Small intestine (tissue), 7 donors: ENCODE measurements at regions not wholly inside any gene's neighbourhood (a gene's known extent, or its start where the extent isn't known, plus 50 kb on each side); places are given as distances from the start of the nearest gene placed in this dataset.

Source experiments
- DNase-seq, 2 donors: peaks; one replicate each; pipeline versions ENCODE4 v3.0.0 to v3.0.0-alpha.2; 2013
- FAIRE-seq: peaks from 2 replicates; lab custom pipeline; 2012; peaks lifted over from hg19 to GRCh38; lab: Jason Lieb, UNC
- H3K27ac ChIP-seq, 3 donors: one replicate each; pipeline ENCODE4 v1.5.1; 2013; ENCODE audit warnings: low read length in 2 of 3, mild to moderate bottlenecking in 2 of 3, control low read depth in 1 of 3, inconsistent platforms in 1 of 3, low read depth in 1 of 3, moderate library complexity in 1 of 3
- H3K27me3 ChIP-seq, 3 donors: one replicate each; pipeline ENCODE4 v1.6.1; 2013; ENCODE audit warnings: low read length in 3 of 3, inconsistent platforms in 1 of 3; ENCODE audit not compliant: control insufficient read depth in 3 of 3, insufficient read depth in 3 of 3
- H3K36me3 ChIP-seq, 3 donors: one replicate each; pipeline ENCODE4 v1.6.1; 2013; ENCODE audit warnings: low read length in 3 of 3, inconsistent platforms in 1 of 3, low read depth in 1 of 3, mild to moderate bottlenecking in 1 of 3, moderate library complexity in 1 of 3; ENCODE audit not compliant: control insufficient read depth in 3 of 3, insufficient read depth in 2 of 3
- H3K4me1 ChIP-seq, 3 donors: one replicate each; pipeline ENCODE4 v1.6.1; 2013; ENCODE audit warnings: low read length in 2 of 3, inconsistent platforms in 1 of 3, low read depth in 1 of 3, mild to moderate bottlenecking in 1 of 3, moderate library complexity in 1 of 3; ENCODE audit not compliant: control insufficient read depth in 3 of 3, insufficient read depth in 2 of 3
- H3K4me3 ChIP-seq, 3 donors: one replicate each; pipeline ENCODE4 v1.5.1; 2013; ENCODE audit warnings: low read length in 3 of 3, control low read depth in 1 of 3, inconsistent platforms in 1 of 3, low read depth in 1 of 3, mild to moderate bottlenecking in 1 of 3, moderate library complexity in 1 of 3
- H3K9me3 ChIP-seq, 2 donors: one replicate each; pipeline ENCODE4 v1.6.1; 2013; ENCODE audit warnings: low read depth in 1 of 2, low read length in 1 of 2; ENCODE audit not compliant: control insufficient read depth in 2 of 2, insufficient read depth in 1 of 2
- WGBS, 3 donors: extraction: QIAGEN DNeasy Blood & Tissue Kit; methylation state at CpG; one replicate each; pipeline ENCODE4 v1.1.7; 2013; 5-methylcytosine and 5-hydroxymethylcytosine counted together
- donor health status: healthy with polysubstance abuse.
- donor health status: control.
- donor health status: control.
- donor health status: Bipolar disorder and iron deficiency.
- donor health status: healthy.

DNA sequence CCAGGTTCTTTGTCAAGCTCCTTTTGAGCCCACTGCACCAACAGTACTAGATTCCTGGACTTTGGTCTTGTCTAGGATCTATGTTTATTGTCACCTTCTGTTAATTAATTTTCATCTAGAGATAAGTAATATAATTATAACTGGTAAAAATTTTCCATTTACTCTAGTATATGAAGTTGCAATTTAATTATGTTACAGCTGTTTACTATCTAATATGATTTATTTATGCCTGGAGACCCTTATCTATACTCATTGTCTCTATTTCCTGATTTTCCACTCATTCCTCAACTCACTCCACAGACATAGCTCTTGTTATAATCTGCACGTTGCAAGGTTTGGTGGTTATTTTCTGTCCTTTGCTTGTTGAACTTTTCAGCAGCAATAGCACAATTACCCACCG, 63.2 kb upstream of the PHF14 start:
- Histone ChIP-seq H3K9me3 (peaks cover 2 to 11% of the 10 kb centered on the region in 2 donors), H3K27me3 (no peaks in the 10 kb centered on the region), H3K27ac (no peak overlapping the region), H3K4me3 (no peak overlapping the region), H3K36me3 (no peaks in the 10 kb centered on the region), H3K4me1 (no peaks in the 10 kb centered on the region)
- DNase-seq (no peak), FAIRE-seq (no peak)
- 82 to 88% (median 86%) methylated on average over 2 of the region's 2 CpGs for WGBS, 3 donors

DNA sequence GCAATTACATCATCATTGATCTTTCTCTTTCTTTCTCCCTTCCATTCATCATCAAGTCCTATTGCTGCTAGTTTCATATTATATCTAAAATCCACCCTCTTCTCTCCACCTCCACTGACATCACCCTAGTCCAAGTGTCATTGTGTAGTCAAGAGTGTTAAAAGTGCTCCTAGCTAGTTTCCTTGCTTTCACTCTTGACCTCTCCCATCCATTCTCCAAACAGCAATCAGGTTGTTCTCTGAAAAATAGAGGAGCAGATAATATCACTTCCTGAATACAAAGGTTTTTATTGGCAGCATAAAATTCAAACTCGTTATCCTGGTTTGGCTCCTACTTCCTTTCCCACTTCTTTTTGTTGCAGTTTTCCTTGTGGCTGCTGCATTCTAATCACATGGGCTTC, 61.6 kb upstream of the PHF14 start:
- no peak overlapping the region for H3K4me3 ChIP-seq
- no peak for FAIRE-seq
- H3K9me3 ChIP-seq: peaks cover 2 to 11% of the 10 kb centered on the region in 2 donors

DNA sequence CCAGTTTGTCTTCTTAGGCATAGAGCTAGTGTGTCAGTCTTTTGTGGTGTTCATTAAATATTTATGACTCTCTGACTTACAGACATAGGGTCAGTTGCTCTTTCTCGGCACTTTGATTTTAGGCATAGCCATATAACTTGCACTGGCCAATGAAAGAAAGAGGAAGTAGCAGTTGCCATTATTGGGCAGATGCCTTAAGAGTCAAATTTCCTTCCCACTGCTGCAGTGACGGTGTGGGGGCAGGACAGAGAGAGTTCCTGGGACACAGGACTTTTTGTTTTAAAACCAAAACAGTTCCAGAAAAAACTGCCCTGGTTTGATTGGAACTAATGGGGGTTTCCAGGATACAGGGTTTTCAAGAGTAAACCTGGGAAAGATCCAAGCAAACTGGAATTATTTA, 60.2 kb upstream of the PHF14 start:
- H3K36me3 ChIP-seq: no peaks in the 10 kb centered on the region
- no peaks in the 10 kb centered on the region for H3K4me1 ChIP-seq
- DNase-seq: no peak
- H3K9me3 ChIP-seq: peaks cover 2 to 11% of the 10 kb centered on the region in 2 donors
- H3K27me3 ChIP-seq: no peaks in the 10 kb centered on the region
- H3K27ac ChIP-seq: no peak overlapping the region
- WGBS, 3 donors: 61 to 70% (median 67%) methylated on average over 2 of the region's 2 CpGs
- FAIRE-seq: no peak
- H3K4me3 ChIP-seq: no peak overlapping the region

More for the DNA sequence above, 61.6 kb upstream of the PHF14 start:
- Histone ChIP-seq H3K27ac (no peak overlapping the region), H3K27me3 (no peaks in the 10 kb centered on the region), H3K4me1 (no peaks in the 10 kb centered on the region), H3K36me3 (no peaks in the 10 kb centered on the region)
- DNase-seq: no peak
- WGBS, 3 donors: 31 to 69% (median 54%) methylated on average over 1 of the region's 1 CpG

DNA sequence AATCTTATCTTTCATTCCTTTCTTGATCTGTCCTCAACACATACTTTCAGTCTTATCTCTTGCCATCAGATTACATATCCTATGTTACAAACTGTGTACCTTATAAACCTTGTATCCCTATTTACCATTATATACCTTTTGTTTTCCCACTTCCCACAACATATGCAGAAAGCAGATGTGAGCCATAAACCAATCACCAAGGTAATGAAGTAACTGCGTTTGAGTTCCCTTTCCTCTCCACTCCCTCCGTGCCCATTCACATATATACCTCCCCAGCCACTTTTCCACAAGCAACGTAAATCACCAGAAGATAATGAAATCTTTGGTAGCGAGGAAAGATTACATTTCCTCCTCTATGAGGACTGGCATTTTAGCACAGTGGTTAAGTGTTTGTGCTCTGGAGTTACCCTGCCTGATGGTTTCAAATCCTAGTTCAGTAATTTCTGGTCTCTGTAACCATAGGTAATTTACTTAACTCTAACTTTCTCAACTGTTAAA, 55.5 kb upstream of the PHF14 start:
- Histone ChIP-seq H3K27me3 (no peaks in the 10 kb centered on the region), H3K27ac (no peak overlapping the region), H3K36me3 (no peaks in the 10 kb centered on the region), H3K4me1 (no peaks in the 10 kb centered on the region), H3K4me3 (no peak overlapping the region), H3K9me3 (no peaks in the 10 kb centered on the region)
- DNase-seq: no peak
- 55 to 58% (median 56%) methylated on average over 4 of the region's 4 CpGs for WGBS, 3 donors
- no peak for FAIRE-seq

DNA sequence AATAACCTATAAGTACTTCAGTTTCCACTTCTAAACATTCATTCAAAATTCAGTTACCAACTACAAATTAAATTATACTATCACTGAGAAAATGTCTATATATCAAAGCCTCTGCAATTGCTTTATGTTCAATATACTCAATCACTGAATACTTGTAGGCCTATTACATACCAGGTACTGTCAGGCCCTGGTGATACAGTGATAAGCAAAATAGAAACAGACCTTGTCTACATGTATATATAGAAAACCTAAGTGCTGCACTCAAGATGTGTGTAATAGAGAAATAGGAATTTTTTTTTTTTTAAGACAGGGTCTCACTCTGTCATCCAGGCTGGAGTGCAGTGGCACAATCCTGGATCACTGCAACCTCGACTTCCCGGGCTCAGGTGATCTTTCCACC, 53.7 kb upstream of the PHF14 start:
- Histone ChIP-seq H3K27me3 (no peaks in the 10 kb centered on the region), H3K9me3 (no peaks in the 10 kb centered on the region), H3K4me3 (no peak overlapping the region), H3K27ac (no peak overlapping the region), H3K4me1 (no peaks in the 10 kb centered on the region), H3K36me3 (no peaks in the 10 kb centered on the region)
- no peak for DNase-seq
- no peak for FAIRE-seq
- WGBS, 3 donors: 81 to 90% (median 86%) methylated on average over 2 of the region's 2 CpGs
